SH-SY5Y (cell line): ENCODE measurements at regions not wholly inside any gene's neighbourhood (a gene's known extent, or its start where the extent isn't known, plus 50 kb on each side); places are given as distances from the start of the nearest gene placed in this dataset.

ENCODE experiments used
- GATA2 ChIP-seq: IDR thresholded peaks from 2 replicates; pipeline ENCODE4 v1.6.1; 2011; ENCODE audit warnings: mild to moderate bottlenecking, low read depth, low read length
- GATA3 ChIP-seq: IDR thresholded peaks from 2 replicates; pipeline ENCODE4 v1.6.1; 2011; ENCODE audit warnings: low read depth, mild to moderate bottlenecking, low read length, moderate library complexity

GRCh38 chr18:38751211-38751610 lies 1185.6 kb upstream of the CELF4 start:
- no peak for TF ChIP-seq GATA3
- TF ChIP-seq GATA2: no peak

GRCh38 chr18:38750751-38751150 lies 1185.2 kb upstream of the CELF4 start:
- TF ChIP-seq GATA2 (no peak), GATA3 (no peak)

GRCh38 chr18:38747153-38747552 lies 1181.6 kb upstream of the CELF4 start:
- no peak for TF ChIP-seq GATA3
- TF ChIP-seq GATA2: no peak

- no peak for TF ChIP-seq GATA2
- TF ChIP-seq GATA3: no peak
Observed at GRCh38 chr18:38718365-38718901, 1152.8 kb upstream of the CELF4 start.

- TF ChIP-seq GATA2 (no peak), GATA3 (no peak)
Observed at GRCh38 chr18:38709122-38709521, 1143.5 kb upstream of the CELF4 start.

GRCh38 chr18:38706373-38706772 lies 1140.8 kb upstream of the CELF4 start:
- TF ChIP-seq GATA2 (peak; percentile 58), GATA3 (peak; percentile 61)

GRCh38 chr18:38698088-38698487 lies 1132.5 kb upstream of the CELF4 start:
- TF ChIP-seq GATA3: no peak
- no peak for TF ChIP-seq GATA2

GRCh38 chr18:38695559-38696280 lies 1130.1 kb upstream of the CELF4 start:
- TF ChIP-seq GATA3: no peak
- no peak for TF ChIP-seq GATA2

GRCh38 chr18:38693104-38693503 lies 1127.5 kb upstream of the CELF4 start:
- TF ChIP-seq GATA3: no peak
- TF ChIP-seq GATA2: no peak

GRCh38 chr18:38690626-38691025 lies 1125.0 kb upstream of the CELF4 start:
- TF ChIP-seq GATA3: no peak
- no peak for TF ChIP-seq GATA2

- no peak for TF ChIP-seq GATA3
- TF ChIP-seq GATA2: no peak
Observed at GRCh38 chr18:38688416-38688815, 1122.8 kb upstream of the CELF4 start.

- TF ChIP-seq GATA2 (no peak), GATA3 (no peak)
Observed at GRCh38 chr18:38670486-38670885, 1104.9 kb upstream of the CELF4 start.

GRCh38 chr18:38664929-38665328 lies 1099.3 kb upstream of the CELF4 start:
- no peak for TF ChIP-seq GATA2
- TF ChIP-seq GATA3: no peak

GRCh38 chr18:38663682-38664081 lies 1098.1 kb upstream of the CELF4 start:
- TF ChIP-seq GATA2 (no peak), GATA3 (no peak)

GRCh38 chr18:38663270-38663669 lies 1097.7 kb upstream of the CELF4 start:
- TF ChIP-seq GATA2 (no peak), GATA3 (no peak)
